Colonic mucosa (tissue), 4 donors: ENCODE measurements at regions not wholly inside any gene's neighbourhood (a gene's known extent, or its start where the extent isn't known, plus 50 kb on each side); places are given as distances from the start of the nearest gene placed in this dataset.
"Not testable (repeated sequence)": the region's sequence is repeated elsewhere in the genome, so short reads cannot be mapped to it uniquely, and the experiment has no call there.

Source experiments
- DNase-seq: peaks from one replicate; pipeline ENCODE4 v3.0.0-alpha.2; 2020
- H3K27ac ChIP-seq: fragments of 200-600 bp; one replicate; pipeline ENCODE4 v1.8.0; 2021
- H3K27me3 ChIP-seq: fragments of 200-600 bp; one replicate; pipeline ENCODE4 v1.8.0; 2021
- H3K36me3 ChIP-seq: fragments of 200-600 bp; one replicate; pipeline ENCODE4 v1.8.0; 2021
- H3K4me1 ChIP-seq: fragments of 200-600 bp; one replicate; pipeline ENCODE4 v1.8.0; 2021; ENCODE audit warnings: mild to moderate bottlenecking
- H3K4me3 ChIP-seq: fragments of 200-600 bp; one replicate; pipeline ENCODE4 v1.8.0; 2021
- H3K9ac ChIP-seq, 2 donors: one replicate each; pipeline ENCODE4 v1.7.0; 2013; ENCODE audit warnings: control low read depth in 2 of 2, low read depth in 2 of 2, low read length in 2 of 2
- H3K9me3 ChIP-seq: fragments of 200-600 bp; one replicate; pipeline ENCODE4 v1.8.0; 2021
- CTCF ChIP-seq: fragments of 200-600 bp; IDR thresholded peaks from one replicate; pipeline ENCODE4 v1.8.0; 2022; ENCODE audit warnings: antibody characterized with exemption, mild to moderate bottlenecking
- intact Hi-C: fragments of 100-400 bp; cut with DNase I; formaldehyde crosslinking; loops from one replicate; pipeline ENCODE4 v1.14.1; 2022
- donor health status: healthy.
- donor health status: DM: no; HTN: no; CAD: no.
- donor health status: DM: no; HTN: no; CAD: no.

DNA sequence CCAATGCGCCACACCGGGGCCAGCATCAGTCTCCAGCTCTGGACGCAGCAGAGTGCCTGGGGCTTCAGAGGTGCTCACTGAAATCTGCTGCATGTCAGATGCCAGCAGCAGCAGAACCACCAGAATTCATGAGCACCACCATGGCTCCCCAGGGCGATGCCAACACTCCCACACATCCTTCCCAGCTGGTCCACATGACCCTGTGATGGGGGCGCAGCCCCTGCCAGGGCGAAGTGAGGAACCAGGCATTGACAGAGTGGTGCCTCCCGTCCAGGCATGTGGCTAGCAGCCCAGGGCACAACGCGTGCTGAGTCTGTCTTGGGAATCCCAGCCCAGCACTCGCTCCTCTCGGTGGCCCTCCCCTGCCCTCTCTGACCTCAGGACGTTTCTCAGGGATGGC lies 80.4 kb downstream of the DHCR7 start:
- no peak for TF ChIP-seq CTCF
- Histone ChIP-seq H3K27ac (no peak overlapping the region), H3K9ac (no peak overlapping the region), H3K4me1 (no peaks in the 10 kb centered on the region), H3K9me3 (no peaks in the 10 kb centered on the region), H3K4me3 (no peak overlapping the region), H3K27me3 (no peaks in the 10 kb centered on the region), H3K36me3 (no peaks in the 10 kb centered on the region)
- intact Hi-C loops: no loop called here
- DNase-seq: no peak

GRCh38 chr11:71367276-71367675 lies 80.9 kb downstream of the DHCR7 start:
- H3K4me3 ChIP-seq, H3K27me3 ChIP-seq, intact Hi-C loops, H3K4me1 ChIP-seq, H3K36me3 ChIP-seq, H3K9me3 ChIP-seq, H3K27ac ChIP-seq, DNase-seq, H3K9ac ChIP-seq: not testable (repeated sequence)

DNA sequence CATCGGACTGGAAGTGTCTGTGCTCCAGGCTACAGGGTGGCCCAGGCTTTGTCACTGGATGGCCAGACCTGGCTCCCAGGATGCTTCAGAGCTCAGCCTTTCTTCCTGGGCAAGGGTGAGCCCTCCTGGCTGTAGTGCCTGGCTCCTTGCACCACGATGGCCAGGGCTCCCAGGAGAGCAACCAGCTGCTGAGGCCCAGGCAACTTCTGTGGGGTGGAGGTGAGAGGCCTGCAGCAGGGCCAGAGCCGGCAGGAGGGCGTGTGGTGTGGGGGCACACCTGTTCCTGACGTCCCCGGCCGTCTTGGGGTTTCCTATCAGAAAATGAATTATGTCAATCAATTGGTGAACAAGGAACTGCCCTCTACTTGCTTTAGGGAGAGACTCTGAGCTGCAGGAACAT lies 82.1 kb downstream of the DHCR7 start:
- H3K27ac ChIP-seq: no peak overlapping the region
- no peaks in the 10 kb centered on the region for H3K4me1 ChIP-seq
- no peaks in the 10 kb centered on the region for H3K36me3 ChIP-seq
- no peaks in the 10 kb centered on the region for H3K27me3 ChIP-seq
- TF ChIP-seq CTCF: no peak
- no peak for DNase-seq
- no peak overlapping the region for H3K4me3 ChIP-seq
- intact Hi-C loops: no loop called here
- no peak overlapping the region for H3K9ac ChIP-seq
- no peaks in the 10 kb centered on the region for H3K9me3 ChIP-seq

DNA sequence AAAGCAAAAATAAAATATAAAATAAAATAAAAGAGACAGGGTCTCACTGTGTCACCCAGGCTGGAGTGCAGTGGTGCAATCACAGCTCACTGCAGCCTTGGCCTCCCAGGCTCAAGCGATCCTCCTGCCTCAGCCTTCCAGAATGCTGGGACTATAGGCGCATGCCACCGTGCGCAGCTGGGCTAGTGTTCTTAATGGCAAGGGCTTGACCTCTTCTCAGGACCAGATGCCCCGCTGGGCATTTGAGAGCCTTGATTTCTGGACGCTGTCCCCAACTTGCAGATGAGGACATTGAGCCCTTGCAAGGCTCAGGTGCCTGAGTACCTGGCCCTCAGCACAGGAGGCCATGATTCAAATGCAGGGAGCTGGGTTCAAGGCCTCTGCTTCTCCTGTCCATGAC lies 82.6 kb downstream of the DHCR7 start:
- Histone ChIP-seq H3K4me3 (no peak overlapping the region), H3K27me3 (no peaks in the 10 kb centered on the region), H3K36me3 (no peaks in the 10 kb centered on the region), H3K9ac (no peak overlapping the region), H3K9me3 (no peaks in the 10 kb centered on the region), H3K27ac (no peak overlapping the region), H3K4me1 (no peaks in the 10 kb centered on the region)
- no peak for TF ChIP-seq CTCF
- intact Hi-C loops: no loop called here
- no peak for DNase-seq

DNA sequence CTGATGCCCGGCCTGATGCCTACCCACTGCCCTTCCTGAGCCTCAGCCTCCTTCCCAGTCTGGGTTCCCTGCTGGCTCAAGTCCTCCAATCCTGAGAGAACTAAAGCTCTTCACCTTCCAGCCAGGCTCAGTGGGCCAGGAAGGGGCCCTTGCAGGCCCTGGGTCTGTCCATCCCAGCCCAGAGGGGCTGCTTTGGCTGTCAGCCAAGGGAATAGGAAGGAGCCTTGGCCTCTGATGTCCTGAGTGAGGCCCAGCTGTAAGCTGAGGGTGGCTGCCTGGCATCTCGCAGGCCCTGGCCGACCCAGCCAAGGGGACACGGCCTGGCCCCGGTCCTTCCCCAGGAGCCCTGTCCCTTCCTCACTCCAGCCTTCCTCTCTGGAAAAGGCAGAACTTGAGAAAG lies 83.4 kb downstream of the DHCR7 start:
- H3K4me1 ChIP-seq: no peaks in the 10 kb centered on the region
- no peaks in the 10 kb centered on the region for H3K9me3 ChIP-seq
- intact Hi-C loops: no loop called here
- H3K27me3 ChIP-seq: no peaks in the 10 kb centered on the region
- no peak for TF ChIP-seq CTCF
- DNase-seq: no peak
- H3K36me3 ChIP-seq: no peaks in the 10 kb centered on the region
- H3K27ac ChIP-seq: no peak overlapping the region
- no peak overlapping the region for H3K4me3 ChIP-seq
- no peak overlapping the region for H3K9ac ChIP-seq

DNA sequence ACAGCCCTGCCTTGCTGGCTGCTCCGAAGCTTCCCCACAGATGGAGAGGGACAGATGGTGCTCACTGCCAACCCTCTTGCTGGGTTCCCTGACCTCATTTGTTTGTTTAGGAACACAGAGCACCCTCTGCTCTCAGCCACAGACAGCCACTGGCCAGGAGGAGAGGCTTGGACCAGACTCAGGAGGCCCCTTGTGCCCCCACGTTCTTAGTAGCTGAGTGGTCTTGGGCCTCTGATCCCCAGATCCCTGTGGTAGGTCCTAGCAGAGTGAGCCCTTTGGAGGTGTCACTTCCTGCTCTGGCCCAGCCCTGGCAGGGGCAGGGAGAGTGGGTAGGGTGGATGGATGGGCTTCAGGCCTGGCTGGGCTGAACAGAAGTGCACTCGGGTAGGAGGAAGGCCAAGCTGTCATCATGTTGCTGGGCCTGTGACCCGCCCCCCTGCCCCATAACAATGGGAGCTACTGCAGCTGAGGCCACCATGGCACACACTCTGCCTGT lies 84.0 kb downstream of the DHCR7 start:
- Histone ChIP-seq H3K27ac (no peak overlapping the region), H3K4me3 (no peak overlapping the region), H3K4me1 (no peaks in the 10 kb centered on the region), H3K27me3 (no peaks in the 10 kb centered on the region), H3K36me3 (no peaks in the 10 kb centered on the region), H3K9me3 (no peaks in the 10 kb centered on the region), H3K9ac (no peak overlapping the region)
- intact Hi-C loops: no loop called here
- DNase-seq: no peak
- no peak for TF ChIP-seq CTCF
